GM12875 (cell line): ENCODE measurements at regions not wholly inside any gene's neighbourhood (a gene's known extent, or its start where the extent isn't known, plus 50 kb on each side); places are given as distances from the start of the nearest gene placed in this dataset.

Source experiments
- H3K4me3 ChIP-seq: one replicate; pipeline ENCODE4 v1.5.1; 2011; ENCODE audit warnings: low read depth, low read length, control low read depth
- TF ChIP-seq, protein P1 (sequence below): IDR thresholded peaks from 2 replicates; pipeline ENCODE4 v1.5.1; 2011; ENCODE audit warnings: low read depth, mild to moderate bottlenecking, control low read depth, inconsistent platforms, low read length, moderate library complexity, borderline replicate concordance; ENCODE audit not compliant: insufficient read depth

DNA sequence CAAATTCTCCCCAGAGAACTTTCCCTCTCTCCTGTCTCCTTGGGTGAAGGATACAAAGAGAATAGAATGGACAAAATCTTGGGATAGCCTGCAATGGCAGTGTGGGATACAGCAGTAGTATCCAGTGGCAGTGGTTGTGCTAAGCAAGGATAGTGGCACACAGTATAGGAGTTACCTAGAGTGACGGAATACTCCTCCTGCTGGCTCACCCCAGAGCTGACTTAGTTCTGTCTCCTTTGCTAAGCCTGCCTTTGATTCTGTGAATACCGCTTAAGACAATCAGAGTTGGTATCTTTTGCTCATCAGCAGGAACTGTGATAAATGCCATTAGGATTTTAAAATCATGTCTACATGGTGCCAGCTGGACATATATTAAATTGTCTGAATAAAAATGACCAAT lies 404.3 kb downstream of the JRKL start:
- no peak overlapping the region for H3K4me3 ChIP-seq
- TF ChIP-seq, protein P1, sequence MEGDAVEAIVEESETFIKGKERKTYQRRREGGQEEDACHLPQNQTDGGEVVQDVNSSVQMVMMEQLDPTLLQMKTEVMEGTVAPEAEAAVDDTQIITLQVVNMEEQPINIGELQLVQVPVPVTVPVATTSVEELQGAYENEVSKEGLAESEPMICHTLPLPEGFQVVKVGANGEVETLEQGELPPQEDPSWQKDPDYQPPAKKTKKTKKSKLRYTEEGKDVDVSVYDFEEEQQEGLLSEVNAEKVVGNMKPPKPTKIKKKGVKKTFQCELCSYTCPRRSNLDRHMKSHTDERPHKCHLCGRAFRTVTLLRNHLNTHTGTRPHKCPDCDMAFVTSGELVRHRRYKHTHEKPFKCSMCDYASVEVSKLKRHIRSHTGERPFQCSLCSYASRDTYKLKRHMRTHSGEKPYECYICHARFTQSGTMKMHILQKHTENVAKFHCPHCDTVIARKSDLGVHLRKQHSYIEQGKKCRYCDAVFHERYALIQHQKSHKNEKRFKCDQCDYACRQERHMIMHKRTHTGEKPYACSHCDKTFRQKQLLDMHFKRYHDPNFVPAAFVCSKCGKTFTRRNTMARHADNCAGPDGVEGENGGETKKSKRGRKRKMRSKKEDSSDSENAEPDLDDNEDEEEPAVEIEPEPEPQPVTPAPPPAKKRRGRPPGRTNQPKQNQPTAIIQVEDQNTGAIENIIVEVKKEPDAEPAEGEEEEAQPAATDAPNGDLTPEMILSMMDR: no peak

DNA sequence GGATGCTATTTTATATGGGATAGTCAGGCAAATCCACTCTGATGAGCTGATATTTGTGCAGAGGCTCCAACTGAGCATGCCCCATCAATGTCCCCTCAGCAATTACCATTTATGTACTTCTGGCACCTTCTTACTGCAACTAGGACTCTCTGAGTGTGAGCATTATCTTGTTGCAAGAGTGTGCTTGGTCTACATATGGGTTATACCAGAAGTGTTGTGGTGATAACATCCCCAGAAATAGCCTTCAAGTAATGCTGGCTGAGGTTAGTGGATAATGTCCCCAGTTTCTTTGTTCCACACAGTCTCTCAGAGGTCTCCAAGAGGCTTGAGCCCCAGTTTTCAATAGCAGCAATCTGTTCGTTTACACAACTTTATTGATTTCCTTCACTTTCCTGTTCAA lies 408.6 kb downstream of the JRKL start:
- no peak overlapping the region for H3K4me3 ChIP-seq
- TF ChIP-seq, protein P1: no peak

DNA sequence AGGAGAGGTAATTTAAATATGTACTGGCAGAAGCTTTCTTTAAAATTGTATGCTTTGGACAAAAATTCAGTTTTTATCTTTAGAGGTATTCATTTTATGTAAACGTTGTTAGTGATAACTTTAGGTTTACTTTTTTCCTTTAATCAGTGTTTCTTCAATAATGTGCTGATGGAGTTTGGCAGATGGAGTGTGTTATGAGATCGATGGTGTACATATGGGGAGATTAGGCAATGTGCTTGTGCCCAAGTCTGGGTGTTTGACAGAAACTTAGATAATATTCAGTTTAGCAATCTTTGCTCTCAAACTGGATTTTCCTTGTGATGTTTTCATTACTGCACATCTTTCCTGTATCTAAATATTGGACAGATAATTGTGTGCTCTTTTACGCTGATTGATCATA lies 425.4 kb downstream of the JRKL start:
- H3K4me3 ChIP-seq: no peak overlapping the region
- TF ChIP-seq, protein P1: no peak

DNA sequence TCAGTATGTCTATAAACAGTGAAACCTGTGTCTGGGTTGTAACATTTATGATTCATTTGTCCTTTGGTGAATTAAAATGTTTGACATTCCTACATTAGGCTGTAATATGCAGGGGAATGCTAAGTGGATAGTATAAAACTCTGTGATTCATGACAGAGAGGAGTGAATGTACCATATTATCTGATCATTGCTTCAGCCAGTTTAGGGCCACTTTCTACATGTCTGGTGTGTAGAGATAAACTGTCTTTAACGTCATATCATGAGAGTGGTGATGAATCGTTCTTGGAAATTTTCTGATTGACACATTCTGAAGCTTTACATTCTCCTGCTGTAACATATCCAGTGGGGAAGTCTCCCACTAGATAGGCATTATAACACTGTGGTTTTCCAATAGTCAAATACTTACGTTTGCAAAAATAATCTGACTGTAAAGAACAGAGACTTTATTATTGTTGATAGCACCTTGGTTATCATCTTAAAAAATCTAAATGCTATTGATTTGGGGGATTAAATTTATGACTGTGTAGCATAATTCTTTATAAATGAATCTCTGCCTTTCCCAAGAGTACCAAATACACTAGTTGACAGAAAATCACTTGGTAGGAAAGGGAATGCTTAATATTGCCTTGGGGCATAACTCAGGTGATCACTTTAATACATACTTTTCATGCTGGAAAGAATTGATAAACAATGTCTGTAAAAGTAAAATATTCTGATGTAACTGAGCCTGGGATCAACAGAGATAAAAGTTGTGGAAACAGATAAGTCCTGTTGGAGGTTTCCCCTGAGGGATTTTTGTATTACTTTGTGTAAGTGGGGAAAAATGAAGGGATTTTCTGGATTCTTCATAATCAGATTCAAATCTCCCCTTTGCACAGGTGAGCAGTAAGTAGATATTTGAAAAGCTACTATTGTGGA lies 427.9 kb downstream of the JRKL start:
- no peak overlapping the region for H3K4me3 ChIP-seq
- TF ChIP-seq, protein P1: no peak

DNA sequence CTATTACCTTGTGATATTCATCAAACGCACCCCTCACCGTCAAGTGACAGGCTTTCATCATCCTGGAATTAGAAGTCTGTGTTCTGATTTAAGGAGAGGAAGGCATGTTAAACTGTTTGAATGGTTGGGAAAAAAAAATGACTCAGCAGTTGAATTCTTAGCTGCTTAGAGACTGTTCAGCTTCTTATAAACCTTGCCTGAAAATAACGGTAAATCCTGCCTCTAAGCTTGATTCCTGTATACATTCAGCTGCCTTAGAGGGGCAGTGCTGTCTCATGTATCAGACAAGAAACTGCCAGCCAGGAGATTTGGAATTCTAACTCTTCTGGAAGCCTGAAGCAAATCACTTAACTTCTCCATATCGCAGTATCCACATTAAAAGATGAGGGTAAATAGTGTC lies 437.4 kb downstream of the JRKL start:
- TF ChIP-seq, protein P1: no peak
- H3K4me3 ChIP-seq: no peak overlapping the region

DNA sequence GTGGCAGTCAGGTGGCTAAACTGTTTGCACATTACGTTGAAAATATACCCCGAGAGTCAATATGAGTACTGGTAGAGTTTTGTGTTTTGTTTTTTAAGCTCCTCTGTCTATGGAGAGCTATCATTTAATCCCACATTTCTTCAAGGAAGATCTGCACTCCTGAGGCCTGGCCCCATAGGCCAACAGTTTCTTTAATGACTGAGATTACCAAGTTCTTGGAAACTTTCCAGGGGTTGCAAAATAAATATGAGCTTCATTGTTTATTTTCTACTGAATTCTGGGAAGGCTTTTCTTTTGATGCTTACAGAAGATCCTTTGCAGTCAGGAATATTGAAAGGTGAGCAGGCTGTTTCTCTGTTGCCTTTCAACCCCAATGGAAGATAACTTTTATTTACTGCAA lies 452.0 kb downstream of the JRKL start:
- no peak overlapping the region for H3K4me3 ChIP-seq
- TF ChIP-seq, protein P1: no peak

DNA sequence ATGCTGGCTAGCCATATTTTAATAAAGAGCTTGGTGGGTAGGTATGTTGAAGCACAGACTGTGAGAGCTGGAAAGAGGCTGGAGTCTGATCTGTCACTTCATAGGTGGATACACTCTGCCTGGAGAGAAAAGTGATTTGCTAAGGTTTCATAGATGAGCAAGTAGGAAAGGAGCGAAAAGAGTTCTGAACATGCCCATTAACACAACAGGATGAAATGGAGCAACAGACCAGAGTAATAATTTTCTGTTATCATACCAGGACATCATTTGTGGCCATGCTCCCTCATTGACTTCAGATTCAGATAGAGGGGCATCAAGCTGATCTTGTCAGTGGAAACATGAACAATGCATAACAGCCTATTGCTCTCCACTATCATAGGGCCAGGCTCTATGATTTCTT lies 452.9 kb downstream of the JRKL start:
- TF ChIP-seq, protein P1: no peak

More for the DNA sequence above, 452.9 kb downstream of the JRKL start:
- no peak overlapping the region for H3K4me3 ChIP-seq
